Caco-2 (cell line): ENCODE measurements at regions not wholly inside any gene's neighbourhood (a gene's known extent, or its start where the extent isn't known, plus 50 kb on each side); places are given as distances from the start of the nearest gene placed in this dataset.

Experiments used
- BruUV-seq: library from RNA; stranded (reverse); fragments of 400-500 nt; replicated peaks from 2 replicates; lab custom pipeline; 2021; lab: Mats Ljungman, UMichigan
- CTCF ChIA-PET: fragments of 300-600 bp; sonication (Branson Sonifier 250); formaldehyde crosslinking; loops from one replicate; lab custom pipeline; 2022; ENCODE audit warnings: antibody characterized with exemption; lab: Charles Lee
- POLR2A ChIA-PET: fragments of 300-600 bp; sonication (Branson Sonifier 250); formaldehyde crosslinking; loops from one replicate; lab custom pipeline; 2022; ENCODE audit warnings: antibody characterized with exemption; lab: Charles Lee
- DNase-seq, 2 experiments: peaks; one replicate each; pipeline versions ENCODE4 v3.0.0 to v3.0.0-alpha.2; 2020 to 2022
- H3K27me3 ChIP-seq: replicated peaks from 2 replicates; pipeline ENCODE4 v1.6.0; 2011; ENCODE audit warnings: low read length; ENCODE audit not compliant: control insufficient read depth, insufficient read depth
- H3K36me3 ChIP-seq: 2 replicates; pipeline ENCODE4 v1.5.1; 2011; ENCODE audit warnings: low read length; ENCODE audit not compliant: control insufficient read depth, insufficient read depth
- H3K4me1 ChIP-seq: fragments of 250-450 bp; sonication (Bioruptor Pico); 2 replicates; pipeline ENCODE4 v1.5.1; 2020; ENCODE audit warnings: mild to moderate bottlenecking
- H3K4me3 ChIP-seq: 2 replicates; pipeline ENCODE4 v1.5.1; 2011; ENCODE audit warnings: low read depth, mild to moderate bottlenecking, control low read depth, low read length
- H3K9me3 ChIP-seq: fragments of 250-450 bp; sonication (Bioruptor Pico); 2 replicates; pipeline ENCODE4 v1.5.1; 2020; ENCODE audit warnings: mild to moderate bottlenecking, moderate library complexity
- H3K27ac Mint-ChIP-seq: one replicate; pipeline ENCODE4 v1.8.0; 2022; ENCODE audit warnings: mixed read lengths; ENCODE audit not compliant: unreplicated experiment
- H3K27me3 Mint-ChIP-seq: one replicate; pipeline ENCODE4 v1.8.0; 2022; ENCODE audit warnings: mixed read lengths; ENCODE audit not compliant: insufficient read depth, unreplicated experiment
- H3K36me3 Mint-ChIP-seq: one replicate; pipeline ENCODE4 v1.8.0; 2022; ENCODE audit warnings: mild to moderate bottlenecking, mixed read lengths; ENCODE audit not compliant: insufficient read depth, unreplicated experiment
- H3K4me1 Mint-ChIP-seq: one replicate; pipeline ENCODE4 v1.8.0; 2022; ENCODE audit warnings: low read depth, mixed read lengths; ENCODE audit not compliant: unreplicated experiment
- H3K4me3 Mint-ChIP-seq: one replicate; pipeline ENCODE4 v1.8.0; 2022; ENCODE audit warnings: mild to moderate bottlenecking, moderate library complexity, mixed read lengths; ENCODE audit not compliant: unreplicated experiment
- H3K9me3 Mint-ChIP-seq: one replicate; pipeline ENCODE4 v1.8.0; 2022; ENCODE audit warnings: mixed read lengths; ENCODE audit not compliant: unreplicated experiment
- CTCF ChIP-seq, 2 experiments: fragments of 200-600 bp in 1 of 2; IDR thresholded peaks; 1 replicate in 1 of 2; 2 replicates in 1 of 2; pipeline versions ENCODE4 v1.5.1 to v1.8.0; 2011 to 2022; ENCODE audit warnings: antibody characterized with exemption in 1 of 2, control low read depth in 1 of 2, inconsistent platforms in 1 of 2, low read depth in 1 of 2, low read length in 1 of 2, mild to moderate bottlenecking in 1 of 2, moderate library complexity in 1 of 2; ENCODE audit not compliant: insufficient read depth in 1 of 2, severe bottlenecking in 1 of 2, unreplicated experiment in 1 of 2
- intact Hi-C: fragments of 100-400 bp; cut with micrococcal nuclease; formaldehyde crosslinking; loops from one replicate; pipeline ENCODE4 v1.10.0; 2022; ENCODE audit not compliant: unreplicated experiment

- Mint-ChIP-seq H3K27ac (no peak overlapping the region), H3K36me3 (no peaks in the 10 kb centered on the region), H3K4me3 (no peak overlapping the region), H3K4me1 (no peaks in the 10 kb centered on the region), H3K9me3 (no peaks in the 10 kb centered on the region), H3K27me3 (no peaks in the 10 kb centered on the region)
- H3K27me3 ChIP-seq = no peaks in the 10 kb centered on the region; the same call in 1 of the 2 replicates
- no TSS peak for BruUV-seq
- H3K4me3 ChIP-seq = no peak overlapping the region
- TF ChIP-seq CTCF (IDR thresholded peaks at IDR 0.05; ENCODE audit: insufficient read depth in 1 of 2, low read depth in 1 of 2, low read length in 1 of 2, severe bottlenecking in 1 of 2, unreplicated experiment in 1 of 2) = no peak
- POLR2A ChIA-PET = no interaction called here
- H3K9me3 ChIP-seq = no peaks in the 10 kb centered on the region
- no peak for DNase-seq
- intact Hi-C loops = no loop called here
- H3K4me1 ChIP-seq = no peaks in the 10 kb centered on the region
- no peaks in the 10 kb centered on the region for H3K36me3 ChIP-seq
- CTCF ChIA-PET = no interaction called here
Measured at GRCh38 chr4:17250591-17250990, 261.3 kb downstream of the QDPR start.

GRCh38 chr4:17246656-17247055 is 265.2 kb downstream of the QDPR start:
- H3K4me1 Mint-ChIP-seq = no peaks in the 10 kb centered on the region
- CTCF ChIA-PET = no interaction called here
- no peaks in the 10 kb centered on the region for H3K36me3 ChIP-seq
- no peak overlapping the region for H3K4me3 Mint-ChIP-seq
- H3K9me3 Mint-ChIP-seq = no peaks in the 10 kb centered on the region
- no peak overlapping the region for H3K4me3 ChIP-seq
- POLR2A ChIA-PET = no interaction called here
- H3K9me3 ChIP-seq = no peaks in the 10 kb centered on the region
- no peaks in the 10 kb centered on the region; the same call in 1 of the 2 replicates for H3K27me3 ChIP-seq
- no TSS peak for BruUV-seq
- no peaks in the 10 kb centered on the region for H3K27me3 Mint-ChIP-seq
- no peaks in the 10 kb centered on the region for H3K36me3 Mint-ChIP-seq
- no peak for DNase-seq
- H3K4me1 ChIP-seq = no peaks in the 10 kb centered on the region
- intact Hi-C loops = no loop called here
- no peak for TF ChIP-seq CTCF (IDR thresholded peaks at IDR 0.05; ENCODE audit: insufficient read depth in 1 of 2, low read depth in 1 of 2, low read length in 1 of 2, severe bottlenecking in 1 of 2, unreplicated experiment in 1 of 2)
- H3K27ac Mint-ChIP-seq = no peak overlapping the region

- H3K27ac Mint-ChIP-seq = no peak overlapping the region
- intact Hi-C loops = no loop called here
- TF ChIP-seq CTCF (IDR thresholded peaks at IDR 0.05; ENCODE audit: insufficient read depth in 1 of 2, low read depth in 1 of 2, low read length in 1 of 2, severe bottlenecking in 1 of 2, unreplicated experiment in 1 of 2) = no peak
Measured at GRCh38 chr4:17241835-17242234, 270.1 kb downstream of the QDPR start.

More at GRCh38 chr4:17241835-17242234, 270.1 kb downstream of the QDPR start:
- Histone ChIP-seq H3K9me3 (no peaks in the 10 kb centered on the region), H3K27me3 (no peaks in the 10 kb centered on the region), H3K36me3 (no peaks in the 10 kb centered on the region), H3K4me3 (no peak overlapping the region), H3K4me1 (no peaks in the 10 kb centered on the region)
- no peaks in the 10 kb centered on the region for H3K36me3 Mint-ChIP-seq
- BruUV-seq = no TSS peak
- no peak overlapping the region for H3K4me3 Mint-ChIP-seq
- CTCF ChIA-PET = no interaction called here
- H3K9me3 Mint-ChIP-seq = no peaks in the 10 kb centered on the region
- DNase-seq = no peak
- peaks cover 7% of the 10 kb centered on the region for H3K27me3 Mint-ChIP-seq
- POLR2A ChIA-PET = no interaction called here
- no peaks in the 10 kb centered on the region for H3K4me1 Mint-ChIP-seq
